PC-9 (cell line): ENCODE measurements at regions not wholly inside any gene's neighbourhood (a gene's known extent, or its start where the extent isn't known, plus 50 kb on each side); places are given as distances from the start of the nearest gene placed in this dataset.

Source experiments
- BruUV-seq: library from RNA; stranded (reverse); fragments of 400-500 nt; replicated peaks from 2 replicates; lab custom pipeline; 2021; lab: Mats Ljungman, UMichigan
- CTCF ChIA-PET: fragments of 300-600 bp; sonication (Branson Sonifier 250); formaldehyde crosslinking; loops from one replicate; lab custom pipeline; 2022; ENCODE audit warnings: antibody characterized with exemption; lab: Charles Lee
- POLR2A ChIA-PET: fragments of 300-600 bp; sonication (Branson Sonifier 250); formaldehyde crosslinking; loops from one replicate; lab custom pipeline; 2022; ENCODE audit warnings: antibody characterized with exemption; ENCODE audit not compliant: unreplicated experiment; lab: Charles Lee
- DNase-seq, 2 experiments: peaks; one replicate each; pipeline versions ENCODE4 v3.0.0 to v3.0.0-alpha.2; 2015 to 2022; ENCODE audit warnings: mixed read lengths in 1 of 2
- H2AFZ ChIP-seq: fragments of 200-600 bp; sonication (generic); 2 replicates; pipeline ENCODE4 v1.8.1; 2017; ENCODE audit warnings: antibody characterized with exemption
- H3F3A ChIP-seq: fragments of 200-600 bp; sonication (generic); 2 replicates; pipeline ENCODE4 v1.8.1; 2017; ENCODE audit warnings: antibody characterized with exemption, mild to moderate bottlenecking, low read depth; ENCODE audit not compliant: insufficient read depth
- H3K27ac ChIP-seq: fragments of 200-600 bp; sonication (generic); 2 replicates; pipeline ENCODE4 v1.6.1; 2016; ENCODE audit warnings: mixed run types
- H3K27me3 ChIP-seq: fragments of 200-600 bp; sonication (generic); 2 replicates; pipeline ENCODE4 v1.6.1; 2016; ENCODE audit warnings: low read depth, mixed run types; ENCODE audit not compliant: insufficient read depth
- H3K36me3 ChIP-seq: fragments of 200-600 bp; sonication (generic); 2 replicates; pipeline ENCODE4 v1.6.1; 2016; ENCODE audit warnings: low read depth, mixed run types
- H3K4me1 ChIP-seq: fragments of 200-600 bp; sonication (generic); replicated peaks from 2 replicates; pipeline ENCODE4 v1.6.1; 2016; ENCODE audit warnings: mixed run types; ENCODE audit not compliant: insufficient read depth
- H3K4me2 ChIP-seq: fragments of 200-600 bp; sonication (generic); 2 replicates; pipeline ENCODE4 v1.6.1; 2017; ENCODE audit warnings: mixed run types
- H3K4me3 ChIP-seq: fragments of 200-600 bp; sonication (generic); 2 replicates; pipeline ENCODE4 v1.6.1; 2016; ENCODE audit warnings: mixed run types
- H3K79me2 ChIP-seq: fragments of 200-600 bp; sonication (generic); 2 replicates; pipeline ENCODE4 v1.6.1; 2017; ENCODE audit warnings: low read depth, mixed run types
- H3K9me2 ChIP-seq: fragments of 200-600 bp; sonication (generic); 2 replicates; pipeline ENCODE4 v1.8.1; 2017; ENCODE audit warnings: mild to moderate bottlenecking; ENCODE audit not compliant: insufficient read depth
- H3K9me3 ChIP-seq: fragments of 200-600 bp; sonication (generic); 2 replicates; pipeline ENCODE4 v1.8.1; 2016; ENCODE audit warnings: low read depth; ENCODE audit not compliant: insufficient read depth
- H4K20me1 ChIP-seq: fragments of 200-600 bp; sonication (generic); 2 replicates; pipeline ENCODE4 v1.8.1; 2017; ENCODE audit not compliant: insufficient read depth
- EZH2 ChIP-seq: fragments of 200-600 bp; sonication (generic); IDR thresholded peaks from 2 replicates; pipeline ENCODE4 v1.8.0; 2017; ENCODE audit warnings: antibody characterized with exemption, low read depth
- intact Hi-C: fragments of 100-400 bp; cut with micrococcal nuclease; formaldehyde crosslinking; loops from one replicate; pipeline ENCODE4 v1.10.0; 2022; ENCODE audit not compliant: unreplicated experiment
- TF ChIP-seq, protein P1 (sequence below): fragments of 200-600 bp; sonication (generic); conservative IDR thresholded peaks from 2 replicates; pipeline ENCODE4 v1.6.1; 2017; ENCODE audit warnings: mixed run types, antibody characterized with exemption, mild to moderate bottlenecking, moderate library complexity

- Histone ChIP-seq H3F3A (peaks cover 14% of the 10 kb centered on the region; the same call in 1 of the 2 replicates), H3K36me3 (no peaks in the 10 kb centered on the region), H3K4me1 (peaks cover 29% of the 10 kb centered on the region), H3K4me3 (no peak overlapping the region), H4K20me1 (no peaks in the 10 kb centered on the region), H3K27me3 (no peaks in the 10 kb centered on the region), H3K27ac (no peak overlapping the region), H3K4me2 (no peak overlapping the region), H2AFZ (no peak overlapping the region), H3K9me2 (no peaks in the 10 kb centered on the region), H3K79me2 (no peaks in the 10 kb centered on the region), H3K9me3 (no peaks in the 10 kb centered on the region)
- intact Hi-C loops, result loop anchor here (5.0 to 10.0 kb wide), 2 partner anchors 491 to 1238 kb away; no protein-coding TSS in a partner anchor
- TF ChIP-seq, protein P1, sequence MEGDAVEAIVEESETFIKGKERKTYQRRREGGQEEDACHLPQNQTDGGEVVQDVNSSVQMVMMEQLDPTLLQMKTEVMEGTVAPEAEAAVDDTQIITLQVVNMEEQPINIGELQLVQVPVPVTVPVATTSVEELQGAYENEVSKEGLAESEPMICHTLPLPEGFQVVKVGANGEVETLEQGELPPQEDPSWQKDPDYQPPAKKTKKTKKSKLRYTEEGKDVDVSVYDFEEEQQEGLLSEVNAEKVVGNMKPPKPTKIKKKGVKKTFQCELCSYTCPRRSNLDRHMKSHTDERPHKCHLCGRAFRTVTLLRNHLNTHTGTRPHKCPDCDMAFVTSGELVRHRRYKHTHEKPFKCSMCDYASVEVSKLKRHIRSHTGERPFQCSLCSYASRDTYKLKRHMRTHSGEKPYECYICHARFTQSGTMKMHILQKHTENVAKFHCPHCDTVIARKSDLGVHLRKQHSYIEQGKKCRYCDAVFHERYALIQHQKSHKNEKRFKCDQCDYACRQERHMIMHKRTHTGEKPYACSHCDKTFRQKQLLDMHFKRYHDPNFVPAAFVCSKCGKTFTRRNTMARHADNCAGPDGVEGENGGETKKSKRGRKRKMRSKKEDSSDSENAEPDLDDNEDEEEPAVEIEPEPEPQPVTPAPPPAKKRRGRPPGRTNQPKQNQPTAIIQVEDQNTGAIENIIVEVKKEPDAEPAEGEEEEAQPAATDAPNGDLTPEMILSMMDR, result no peak
- TF ChIP-seq EZH2, result no peak
- peak in 1 of 2 experiments; percentile 21 for DNase-seq
- no TSS peak for BruUV-seq
- POLR2A ChIA-PET, result interaction anchor here (0.6 kb wide), 1 partner anchor 630 kb away, joined by 15 read pairs; no protein-coding TSS in a partner anchor
- CTCF ChIA-PET, result interaction anchor here (0.7 to 1.5 kb wide), 5 partner anchors 10 to 951 kb away, joined by 3 to 13 read pairs (median 4); partner anchors contain the start of gene EDN1
Observed at GRCh38 chr6:11656491-11656890, 118.9 kb downstream of the TMEM170B start.

DNA sequence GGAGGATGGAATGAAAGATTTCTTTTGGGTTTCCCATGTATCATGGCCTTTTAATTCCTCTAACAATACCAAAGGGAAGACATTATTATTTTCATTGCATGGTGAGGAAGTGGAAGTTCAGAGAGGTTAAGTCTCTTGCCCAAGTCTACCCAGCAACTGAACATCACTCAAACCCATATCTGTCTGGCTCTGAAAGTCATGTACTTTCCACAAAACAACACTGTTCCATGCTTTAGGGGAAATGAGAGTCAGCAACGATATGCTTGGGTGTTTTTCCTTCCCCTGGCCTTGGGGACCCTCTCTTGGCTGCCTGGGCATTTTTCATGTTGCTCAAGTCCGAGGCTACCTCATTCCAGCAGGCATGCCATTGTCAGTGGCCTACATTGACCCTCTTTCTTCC lies 118.8 kb downstream of the ADTRP start:
- intact Hi-C loops, result loop anchor here (5.0 to 10.0 kb wide), 2 partner anchors 488 to 1235 kb away; no protein-coding TSS in a partner anchor
- ChIA-PET CTCF (no interaction called here), POLR2A (no interaction called here)
- Histone ChIP-seq H3K9me2 (no peaks in the 10 kb centered on the region), H2AFZ (no peak overlapping the region), H3K79me2 (no peaks in the 10 kb centered on the region), H3K4me1 (peaks cover 12% of the 10 kb centered on the region), H3K27me3 (no peaks in the 10 kb centered on the region), H3K27ac (no peak overlapping the region), H3K4me2 (no peak overlapping the region), H3K9me3 (no peaks in the 10 kb centered on the region), H3K4me3 (no peak overlapping the region), H4K20me1 (no peaks in the 10 kb centered on the region), H3K36me3 (no peaks in the 10 kb centered on the region), H3F3A (no peaks in the 10 kb centered on the region)
- no TSS peak for BruUV-seq
- DNase-seq, result peak in 1 of 2 experiments; percentile 32
- TF ChIP-seq EZH2, result no peak
- TF ChIP-seq, protein P1, result no peak

DNA sequence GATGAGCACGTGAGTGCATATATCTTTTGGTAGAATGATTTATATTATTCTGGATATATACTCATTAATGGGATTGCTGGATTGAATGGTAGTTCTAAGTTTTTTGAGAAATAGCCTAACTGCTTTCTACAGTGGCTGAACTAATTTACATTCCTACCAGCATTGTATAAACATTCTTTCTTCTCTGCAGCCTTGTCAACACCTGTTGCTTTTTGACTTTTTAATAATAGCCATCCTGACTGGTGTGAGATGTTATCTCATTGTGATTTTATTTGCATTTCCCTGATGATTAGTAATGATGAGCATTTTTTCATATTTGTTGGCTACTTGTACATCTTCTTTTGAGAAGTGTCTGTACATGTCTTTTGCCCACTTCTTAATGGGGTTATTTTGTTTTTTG lies 116.3 kb downstream of the ADTRP start:
- H3K9me2 ChIP-seq, result no peaks in the 10 kb centered on the region
- intact Hi-C loops, result no loop called here
- H3K27ac ChIP-seq, result no peak overlapping the region
- H3K36me3 ChIP-seq, result no peaks in the 10 kb centered on the region
- no peaks in the 10 kb centered on the region for H4K20me1 ChIP-seq
- H3F3A ChIP-seq, result peaks cover 6% of the 10 kb centered on the region; the same call in 1 of the 2 replicates
- peak in 1 of 2 experiments; percentile 26 for DNase-seq
- H3K27me3 ChIP-seq, result no peaks in the 10 kb centered on the region
- peaks cover 14% of the 10 kb centered on the region for H3K4me1 ChIP-seq
- BruUV-seq, result no TSS peak
- H3K9me3 ChIP-seq, result no peaks in the 10 kb centered on the region
- H3K79me2 ChIP-seq, result no peaks in the 10 kb centered on the region
- ChIA-PET CTCF (no interaction called here), POLR2A (no interaction called here)
- no peak overlapping the region for H3K4me3 ChIP-seq
- TF ChIP-seq EZH2, result no peak
- TF ChIP-seq, protein P1, result no peak
- H2AFZ ChIP-seq, result no peak overlapping the region
- no peak overlapping the region for H3K4me2 ChIP-seq
